Astrocyte of the hippocampus (primary cell): ENCODE measurements at regions not wholly inside any gene's neighbourhood (a gene's known extent, or its start where the extent isn't known, plus 50 kb on each side); places are given as distances from the start of the nearest gene placed in this dataset.
"Not testable (repeated sequence)": the region's sequence is repeated elsewhere in the genome, so short reads cannot be mapped to it uniquely, and the experiment has no call there.

Source experiments
- DNase-seq: peaks from one replicate; pipeline ENCODE4 v3.0.0; 2011; ENCODE audit warnings: low read depth, low spot score

DNA sequence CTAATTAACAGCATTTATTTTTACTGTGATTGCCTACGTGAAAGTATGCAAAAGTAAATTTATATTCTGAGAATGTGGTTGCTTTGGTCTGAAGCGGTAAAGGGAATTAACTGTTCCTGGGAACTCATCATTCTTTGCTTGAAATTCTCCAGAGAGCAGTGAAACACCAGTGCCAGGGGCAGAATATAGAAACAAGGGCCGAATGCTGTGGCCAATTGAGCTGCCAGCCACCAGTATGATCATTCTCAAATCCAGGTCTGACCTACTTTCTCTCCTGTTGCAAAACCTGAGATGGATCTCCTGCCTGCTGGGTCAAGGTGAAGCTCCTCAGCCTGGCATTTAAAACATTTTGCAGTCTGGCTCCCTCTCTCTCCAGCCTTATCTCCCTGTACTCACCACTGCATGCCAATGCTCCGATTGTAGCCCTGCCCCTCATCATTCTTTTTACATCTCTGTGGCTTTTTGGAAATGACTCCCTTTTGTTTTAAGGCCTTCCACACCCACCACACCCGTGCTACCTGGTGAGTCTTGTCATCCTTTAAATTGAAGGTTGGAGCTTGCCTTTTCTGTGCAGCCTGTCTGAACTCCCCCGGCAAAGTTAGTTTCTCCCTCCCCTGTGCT is 94.5 kb upstream of the TMEM178A start:
- peak; percentile 63 for DNase-seq

DNA sequence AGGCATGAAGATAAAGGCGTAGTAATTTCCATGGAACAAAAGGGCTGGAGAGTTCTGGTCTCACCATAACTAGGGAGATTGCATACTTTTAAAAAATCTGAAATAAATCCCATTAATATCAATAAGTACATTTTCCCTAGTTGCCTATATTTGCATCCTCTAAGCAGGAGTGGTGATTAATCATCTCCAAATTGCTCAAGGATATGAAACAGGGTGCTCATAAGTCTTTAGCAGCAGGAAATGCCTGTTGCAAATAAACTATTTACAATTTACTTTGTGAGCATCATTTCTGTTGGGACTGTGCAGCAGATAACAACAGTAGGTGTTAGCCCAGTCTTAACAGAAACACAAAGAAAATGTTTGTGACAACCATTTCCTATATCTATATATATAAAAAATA is 92.4 kb upstream of the TMEM178A start:
- no peak for DNase-seq

DNA sequence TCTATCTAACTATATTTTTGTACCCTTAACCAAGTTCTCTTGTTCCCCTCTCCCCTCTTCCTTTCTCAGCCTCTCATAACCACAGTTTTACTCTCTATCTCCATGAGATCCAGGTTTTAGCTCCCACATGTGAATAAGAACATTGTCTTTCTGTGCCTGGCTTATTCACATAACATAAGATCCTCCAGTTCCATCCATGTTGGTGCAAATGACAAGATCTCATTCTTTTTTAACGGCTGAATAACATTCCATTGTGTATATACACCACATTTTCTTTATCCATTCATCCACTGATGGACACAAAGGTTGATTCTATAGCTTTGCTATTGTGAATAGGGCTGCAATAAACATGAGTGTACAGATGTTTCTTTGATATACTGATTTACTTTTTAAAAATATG is 83.9 kb upstream of the TMEM178A start:
- no peak for DNase-seq

DNA sequence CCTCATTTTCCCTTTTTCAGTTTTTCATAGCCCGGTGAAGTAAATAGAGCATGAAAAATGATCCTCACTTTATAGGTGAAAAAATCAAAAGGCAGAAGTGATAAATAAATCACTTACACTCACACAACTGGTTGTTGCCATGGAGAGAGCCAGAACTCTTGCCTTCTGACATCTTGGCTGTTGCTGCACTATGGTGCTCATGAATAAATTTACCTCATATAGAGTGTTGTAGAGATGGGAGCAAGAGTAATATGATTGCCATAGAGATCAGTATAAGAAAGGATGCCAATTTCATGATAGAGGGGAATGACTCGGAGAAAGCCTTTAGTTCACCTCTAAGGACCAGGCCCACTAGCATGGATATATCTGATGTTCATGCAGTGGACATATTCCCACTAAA is 82.5 kb upstream of the TMEM178A start:
- no peak for DNase-seq

DNA sequence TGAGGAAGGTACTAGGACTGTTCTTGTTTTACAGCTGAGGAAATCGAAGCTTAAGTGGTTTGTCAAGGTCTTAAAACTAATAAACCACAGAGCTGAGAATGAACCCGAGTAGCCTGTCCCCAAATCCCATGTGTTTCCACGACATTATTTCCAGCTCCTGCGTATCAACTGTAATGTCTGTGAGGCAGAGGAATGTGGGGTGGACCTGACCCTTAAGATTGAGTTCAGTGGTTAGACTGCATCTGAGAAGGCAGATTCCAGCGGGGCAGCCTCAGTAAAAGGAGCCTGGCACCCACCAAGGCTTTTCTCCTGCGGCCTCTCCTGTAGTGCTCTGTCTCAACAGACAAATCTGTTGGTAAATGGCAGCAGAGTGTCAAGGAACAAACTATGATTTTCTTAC is 81.9 kb upstream of the TMEM178A start:
- peak; percentile 60 for DNase-seq

DNA sequence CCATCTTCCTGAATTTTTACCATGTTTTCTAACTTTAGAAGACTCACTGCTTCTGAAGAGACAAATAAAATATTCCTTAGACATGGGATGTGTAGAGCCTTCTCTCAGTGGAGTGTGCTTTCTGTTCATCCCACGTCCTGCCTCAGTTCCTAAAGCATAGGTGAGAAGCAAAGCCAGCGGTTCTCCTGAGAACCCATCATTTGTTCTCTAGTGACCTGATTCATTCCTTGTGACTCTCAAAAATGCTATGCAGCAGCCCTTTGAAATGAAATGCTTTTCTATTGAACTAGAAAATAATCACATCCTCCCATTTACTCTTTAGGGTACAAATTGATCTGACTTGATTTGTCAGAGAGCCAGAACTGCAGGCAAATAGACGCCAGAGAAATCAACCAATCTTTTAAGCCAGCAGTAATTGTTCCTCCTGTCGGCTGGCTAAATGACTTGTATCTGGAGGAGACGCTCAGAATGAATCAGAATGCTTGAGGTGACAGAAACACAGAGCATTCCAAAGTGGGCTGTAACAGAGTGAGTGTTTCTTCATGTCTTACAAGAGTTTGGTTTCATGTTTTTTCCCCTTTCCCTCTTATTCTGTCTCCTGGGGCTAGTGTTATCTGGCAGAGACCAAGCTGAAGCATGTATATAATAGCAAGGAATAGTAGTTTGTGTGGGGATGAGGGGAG is 81.3 kb upstream of the TMEM178A start:
- DNase-seq = peak; percentile 81

DNA sequence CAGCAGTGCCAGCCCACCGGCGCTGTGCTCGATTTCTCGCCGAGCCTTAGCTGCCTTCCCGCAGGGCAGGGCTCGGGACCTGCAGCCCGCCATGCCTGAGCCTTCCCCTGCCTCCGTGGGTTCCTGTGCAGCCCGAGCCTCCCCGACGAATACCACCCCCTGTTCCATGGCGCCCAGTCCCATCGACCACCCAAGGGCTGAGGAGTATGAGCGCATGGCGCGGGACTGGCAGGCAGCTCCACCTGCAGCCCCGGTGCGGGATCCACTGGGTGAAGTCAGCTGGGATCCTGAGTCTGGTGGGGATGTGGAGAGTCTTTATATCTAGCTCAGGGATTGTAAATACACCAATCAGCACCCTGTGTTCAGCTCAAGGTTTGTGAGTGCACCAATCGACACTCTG is 80.2 kb upstream of the TMEM178A start:
- DNase-seq = not testable (repeated sequence)

DNA sequence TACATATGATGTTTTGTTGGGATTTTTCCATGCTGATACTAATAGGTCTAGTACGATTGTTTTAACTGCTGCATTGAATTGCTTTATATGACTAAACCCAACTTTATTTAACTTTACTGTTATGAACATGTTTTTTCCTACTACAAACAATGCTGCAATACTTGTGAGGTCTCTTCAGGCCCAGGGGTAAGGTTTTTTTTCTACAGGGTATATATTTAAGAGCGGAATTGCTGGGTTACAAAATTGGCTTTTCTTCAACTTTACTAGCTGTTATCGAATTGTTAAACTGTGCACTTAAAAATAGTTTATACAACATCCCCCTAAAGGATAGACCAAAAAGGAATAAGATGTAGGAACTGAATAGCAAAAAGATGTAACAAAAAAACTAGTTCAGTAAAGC is 78.5 kb upstream of the TMEM178A start:
- DNase-seq = no peak

DNA sequence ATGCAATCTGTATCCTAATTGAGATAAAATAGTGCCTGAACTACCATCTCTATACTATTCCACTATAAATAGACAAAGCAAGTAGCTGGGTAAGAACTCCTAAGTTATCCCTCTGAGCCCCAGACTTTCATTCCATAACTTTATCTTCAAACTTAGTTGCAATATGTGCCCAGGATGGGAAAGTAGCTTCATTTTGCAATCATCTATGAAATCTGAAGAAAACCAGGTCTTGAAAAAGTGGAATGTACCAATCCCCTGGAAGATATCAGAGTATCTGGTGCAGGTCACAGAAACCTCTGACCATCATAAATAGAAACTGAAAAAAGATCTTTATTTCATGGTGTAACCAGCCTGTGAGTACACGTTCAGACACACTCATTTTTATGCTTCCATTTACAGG is 78.1 kb upstream of the TMEM178A start:
- no peak for DNase-seq

DNA sequence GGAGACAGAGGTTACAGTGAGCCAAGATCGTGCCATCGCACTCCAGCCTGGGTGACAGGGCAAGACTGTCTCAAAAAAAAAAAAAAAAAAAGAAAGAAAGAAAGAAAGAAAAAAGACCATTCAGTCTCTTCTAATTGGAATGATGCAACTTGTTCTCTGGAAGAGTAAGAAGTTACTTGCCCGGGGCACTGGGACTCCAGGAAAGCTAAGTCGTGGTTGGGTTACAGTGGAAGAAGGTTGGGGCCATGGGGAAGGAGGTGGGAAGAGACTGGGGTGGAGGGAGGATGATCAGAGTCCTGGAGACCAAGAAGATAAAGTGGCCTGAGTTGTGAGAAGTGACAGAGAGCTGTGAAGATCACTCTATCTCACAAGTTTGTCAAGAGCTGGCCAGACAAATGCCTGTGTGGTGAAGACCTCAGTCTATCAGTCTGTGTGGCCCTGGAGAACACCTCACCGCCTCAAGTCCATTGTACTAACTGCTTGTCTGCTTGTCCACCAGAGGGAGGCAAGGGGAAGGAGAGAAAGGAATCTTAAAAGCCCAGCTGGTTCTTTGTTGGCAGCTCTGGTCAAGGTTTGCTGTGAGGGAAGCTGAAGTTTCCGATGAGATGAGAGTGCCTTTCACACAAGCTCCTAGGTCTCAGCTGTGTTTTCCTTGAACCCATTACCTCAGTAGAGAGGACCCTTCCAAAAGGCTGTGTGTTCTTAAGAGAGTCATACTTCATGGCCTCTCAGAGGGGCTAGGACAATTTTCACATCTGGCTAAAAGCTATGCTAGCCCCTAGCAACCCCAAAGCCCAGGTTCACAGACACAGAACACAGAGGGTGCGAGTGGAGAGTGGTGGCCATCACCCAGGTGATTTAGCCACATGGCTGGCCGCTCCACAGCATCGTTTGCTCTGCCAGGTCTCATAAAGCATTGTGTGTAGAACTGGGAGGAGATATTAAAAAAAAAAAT is 72.0 kb upstream of the TMEM178A start:
- peak; percentile 89 for DNase-seq

DNA sequence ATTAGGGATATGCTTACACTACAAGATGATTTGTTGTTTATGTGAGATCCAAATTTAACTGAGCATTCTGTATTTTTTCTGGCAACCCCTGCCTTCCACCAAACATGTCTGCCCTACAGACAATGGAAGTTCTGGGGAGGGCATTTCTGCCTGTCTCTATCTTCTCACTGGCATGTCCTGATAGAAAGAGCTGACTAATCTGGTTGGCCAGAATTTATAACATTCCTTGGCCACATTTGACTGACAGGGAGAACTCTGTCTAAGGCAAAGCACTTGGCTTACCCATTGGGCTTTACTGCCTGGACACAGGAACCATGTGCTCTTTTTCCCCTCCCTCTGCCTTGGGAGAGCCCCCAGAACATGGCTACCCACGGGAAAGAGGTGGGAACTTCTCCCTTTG is 70.6 kb upstream of the TMEM178A start:
- DNase-seq = peak; percentile 21

DNA sequence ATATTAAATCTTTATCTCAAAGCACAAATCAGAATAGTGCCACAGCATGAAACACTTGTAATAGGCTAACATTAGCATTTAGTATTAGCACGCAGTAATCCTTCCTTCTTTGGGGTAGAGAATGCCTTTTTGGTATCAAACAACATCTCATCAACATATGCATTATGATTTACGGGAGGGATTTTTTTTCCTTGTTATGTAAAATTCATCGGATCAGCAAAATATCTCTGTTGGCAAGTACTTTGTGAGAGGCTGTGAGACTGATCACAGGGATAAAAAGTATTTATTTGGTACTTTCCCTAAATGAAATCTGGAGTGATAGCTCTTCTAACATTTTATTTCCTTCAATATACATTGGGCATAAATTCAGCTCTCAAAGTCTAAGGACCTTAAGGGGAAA is 68.4 kb upstream of the TMEM178A start:
- DNase-seq = no peak

DNA sequence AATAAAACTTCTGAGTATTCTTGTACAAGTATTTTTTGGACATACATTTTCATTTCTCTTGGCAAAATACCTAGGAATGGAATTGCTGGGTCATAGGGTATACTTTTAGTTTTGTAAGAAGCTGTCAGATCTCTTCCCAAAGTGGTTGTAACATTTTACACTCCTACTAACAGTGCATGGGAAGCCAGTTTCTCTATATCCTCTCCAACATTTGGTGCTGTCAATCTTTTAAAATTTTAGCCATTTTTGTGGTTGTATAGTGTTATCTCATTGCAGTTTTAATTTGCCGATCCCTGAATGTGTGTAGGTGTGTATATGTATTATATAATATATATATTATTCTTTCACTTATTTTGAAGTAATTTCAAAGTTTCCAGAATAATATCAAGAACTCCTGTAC is 63.1 kb upstream of the TMEM178A start:
- DNase-seq = no peak

DNA sequence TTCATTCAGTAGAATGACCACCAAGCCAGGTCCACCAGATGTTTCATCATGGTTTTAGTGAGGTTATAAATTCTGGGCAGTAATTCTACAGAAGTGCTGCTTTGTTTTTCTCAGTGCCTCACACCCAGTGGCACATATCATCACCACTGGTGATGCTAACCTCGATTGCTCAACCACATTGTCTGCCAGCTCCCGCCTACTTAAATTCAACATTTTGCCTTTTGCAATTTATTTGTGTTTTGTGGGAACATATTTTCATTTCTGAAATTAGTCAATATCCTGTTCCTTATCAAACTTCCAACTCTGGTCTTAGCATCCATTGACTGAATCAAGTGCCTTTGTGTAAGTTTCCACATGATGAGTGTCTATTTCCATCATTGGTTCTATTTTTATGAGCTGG is 62.3 kb upstream of the TMEM178A start:
- no peak for DNase-seq

DNA sequence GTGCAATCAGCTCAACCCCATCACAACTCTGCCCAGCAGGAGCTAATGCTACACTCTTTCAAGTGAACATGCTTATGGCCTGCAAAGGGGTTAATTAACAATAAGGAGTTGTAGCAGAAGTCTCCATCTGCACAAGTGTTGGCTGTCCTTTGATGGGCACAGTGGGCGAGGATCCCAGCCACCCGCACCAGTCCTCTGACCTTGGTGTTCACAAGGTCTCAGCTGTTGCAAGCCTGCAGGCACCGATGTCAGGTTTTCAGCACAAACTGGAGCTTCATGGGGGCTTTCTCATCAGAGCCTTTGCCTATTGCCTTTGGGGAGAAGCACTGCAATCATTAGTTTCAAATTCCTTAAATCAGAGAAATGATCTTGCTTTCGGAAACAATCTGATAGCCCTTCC is 60.9 kb upstream of the TMEM178A start:
- DNase-seq = no peak

DNA sequence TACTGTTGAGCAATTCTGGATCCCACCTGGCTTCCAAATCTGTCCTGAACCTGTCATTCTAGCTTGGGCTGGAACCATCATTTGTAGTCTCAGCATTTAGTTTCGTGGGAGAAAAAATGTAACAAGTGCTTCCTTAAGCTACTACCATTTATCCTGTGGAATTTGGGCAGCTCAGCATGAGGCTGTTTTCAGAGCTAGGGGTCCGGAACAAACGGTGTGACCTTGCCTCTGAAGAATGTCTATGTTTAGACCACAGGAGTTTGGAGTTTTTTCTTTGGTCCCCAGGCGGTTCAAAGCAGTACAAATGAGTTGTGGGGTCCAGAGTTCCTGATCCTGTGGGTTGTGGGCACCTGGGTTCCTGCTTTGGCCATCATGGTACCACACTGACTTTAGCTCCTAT is 59.1 kb upstream of the TMEM178A start:
- DNase-seq = peak; percentile 88

DNA sequence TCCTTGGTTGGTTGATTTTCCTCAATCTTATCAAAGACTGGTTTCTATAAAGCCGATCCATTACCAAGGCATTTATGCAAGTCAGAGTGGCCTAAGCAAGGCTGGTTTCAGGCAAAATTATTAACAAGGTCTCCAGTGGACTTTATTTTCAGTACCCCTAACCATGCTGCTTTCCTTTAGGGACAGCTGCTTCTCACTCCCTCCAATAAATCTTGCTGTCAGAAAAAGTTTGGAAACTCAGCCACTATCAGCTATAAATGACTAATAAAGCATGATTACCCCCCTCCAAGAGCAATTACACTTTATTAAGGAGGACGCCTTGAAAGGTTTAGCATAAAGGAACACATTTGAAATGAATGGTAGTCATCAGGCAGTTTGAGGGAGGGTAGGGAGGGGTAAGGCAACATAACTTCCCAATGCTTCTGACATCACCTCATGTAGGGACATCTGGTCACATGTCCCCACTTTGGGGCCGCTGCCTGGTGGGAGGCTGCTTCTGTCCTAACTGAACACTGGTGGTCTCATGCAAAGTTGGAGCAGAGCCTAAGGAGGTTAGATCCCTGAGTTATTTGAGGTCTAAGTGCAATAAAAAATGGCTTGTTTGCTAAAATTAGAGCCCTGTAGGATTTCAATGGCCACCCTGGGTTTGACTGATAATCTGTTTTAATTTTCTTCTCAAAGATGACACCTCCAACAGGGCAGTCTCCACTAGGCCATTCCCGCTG is 58.0 kb upstream of the TMEM178A start:
- DNase-seq = peak; percentile 7

DNA sequence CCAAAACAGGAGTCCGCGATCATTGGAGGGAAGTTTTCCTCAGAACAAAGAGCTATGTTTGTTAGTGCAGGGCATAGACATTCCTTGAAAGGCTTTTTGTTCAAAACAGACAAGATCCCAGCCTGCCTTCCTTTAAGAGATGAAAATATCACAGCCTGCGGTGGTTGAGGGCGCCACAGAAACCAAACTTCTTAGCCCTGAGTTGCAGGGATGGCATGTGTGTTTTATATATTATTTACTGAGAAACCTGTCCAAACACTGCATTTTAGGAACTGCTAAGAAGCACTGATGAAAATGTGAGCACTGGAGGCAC is 57.5 kb upstream of the TMEM178A start:
- DNase-seq = peak; percentile 39

DNA sequence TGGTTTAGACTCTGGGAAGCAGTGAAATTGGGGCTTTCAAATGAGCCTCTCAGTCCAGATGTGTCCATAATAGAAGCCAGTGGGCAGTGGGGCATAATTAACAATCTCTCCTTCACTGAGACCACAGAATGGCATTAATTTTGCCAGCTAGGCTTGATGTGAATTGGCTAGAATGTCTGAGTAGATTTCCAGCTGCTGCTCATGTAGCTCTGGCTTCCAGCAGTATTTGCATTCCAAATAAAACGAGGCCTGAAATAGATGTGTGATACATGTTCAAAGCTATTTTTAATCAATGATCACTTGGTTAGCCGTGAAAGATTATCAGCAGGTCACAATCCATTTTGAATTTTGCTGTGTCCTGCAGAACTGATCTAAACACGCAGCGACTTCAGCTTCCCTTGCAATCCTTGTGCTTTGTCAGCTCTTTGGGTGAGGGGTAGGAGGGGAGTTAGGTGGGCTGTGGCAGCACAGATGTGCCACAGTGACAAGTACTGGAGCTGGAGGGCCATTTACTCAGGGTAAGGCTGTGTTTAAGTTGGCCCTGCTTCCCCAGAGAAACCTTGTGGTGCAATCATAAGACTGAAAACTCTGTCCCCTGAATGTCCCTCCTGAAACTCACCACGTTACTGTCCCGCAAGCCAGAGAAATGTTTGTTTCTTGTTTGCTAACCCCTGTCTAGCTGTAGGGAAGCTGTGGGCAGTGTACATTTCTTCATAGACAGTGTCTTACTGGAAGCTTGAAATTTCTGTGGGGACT is 56.9 kb upstream of the TMEM178A start:
- peak; percentile 60 for DNase-seq

DNA sequence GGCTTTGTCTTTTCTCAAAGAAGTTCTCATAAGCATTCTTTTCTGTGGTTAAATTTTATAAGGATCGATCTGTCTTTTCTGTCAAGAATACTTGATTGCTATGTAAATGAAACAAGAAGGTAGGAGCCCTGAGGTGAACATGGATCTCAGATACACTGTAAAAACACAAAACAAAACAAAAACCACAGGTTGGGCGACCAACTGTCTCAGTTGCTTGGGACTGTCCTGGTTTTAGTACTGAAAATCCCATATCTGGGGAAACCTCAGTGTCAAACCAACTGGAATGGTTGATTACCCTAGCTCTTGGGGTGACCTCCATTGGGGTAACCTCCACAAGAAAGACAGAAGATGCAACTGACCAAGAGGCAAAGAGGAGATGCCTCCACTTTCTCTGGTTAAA is 55.8 kb upstream of the TMEM178A start:
- peak; percentile 10 for DNase-seq

DNA sequence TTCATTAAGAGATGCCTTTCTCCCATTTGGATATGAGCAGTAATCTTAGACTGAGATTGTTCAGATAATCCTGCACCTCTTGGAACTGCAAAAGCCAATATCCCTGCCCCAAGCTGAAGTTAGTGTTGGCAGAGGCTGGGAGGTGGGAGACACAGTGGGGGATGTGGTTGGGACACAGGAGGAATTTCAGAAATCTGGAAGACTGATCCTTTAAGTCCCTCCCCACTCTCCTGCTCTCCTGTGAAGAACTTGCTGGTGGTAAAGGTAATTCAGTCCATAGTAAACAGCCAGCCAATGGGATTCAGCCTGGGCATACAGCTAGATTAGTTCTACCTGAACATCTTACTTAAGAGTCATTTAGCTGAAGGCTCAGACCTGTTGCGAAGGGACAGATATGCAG is 50.0 kb upstream of the TMEM178A start:
- DNase-seq = peak; percentile 37
